Esophagus squamous epithelium (tissue), 4 donors: ENCODE measurements at regions not wholly inside any gene's neighbourhood (a gene's known extent, or its start where the extent isn't known, plus 50 kb on each side); places are given as distances from the start of the nearest gene placed in this dataset.

Experiments used
- CTCF ChIP-seq, 6 experiments: fragments of 450-650 bp in 4 of 6; fragments of 200-600 bp in 2 of 6; sonication (generic) in 2 of 6; IDR thresholded peaks; one replicate each; pipeline ENCODE4 v1.5.1; 2016 to 2019; ENCODE audit warnings: antibody characterized with exemption in 6 of 6, mild to moderate bottlenecking in 4 of 6, moderate library complexity in 4 of 6
- POLR2A ChIP-seq, 4 donors: fragments of 450-650 bp; IDR thresholded peaks; one replicate each; pipeline ENCODE4 v1.6.1; 2017; ENCODE audit warnings: antibody characterized with exemption in 4 of 4, mild to moderate bottlenecking in 4 of 4, moderate library complexity in 3 of 4

DNA sequence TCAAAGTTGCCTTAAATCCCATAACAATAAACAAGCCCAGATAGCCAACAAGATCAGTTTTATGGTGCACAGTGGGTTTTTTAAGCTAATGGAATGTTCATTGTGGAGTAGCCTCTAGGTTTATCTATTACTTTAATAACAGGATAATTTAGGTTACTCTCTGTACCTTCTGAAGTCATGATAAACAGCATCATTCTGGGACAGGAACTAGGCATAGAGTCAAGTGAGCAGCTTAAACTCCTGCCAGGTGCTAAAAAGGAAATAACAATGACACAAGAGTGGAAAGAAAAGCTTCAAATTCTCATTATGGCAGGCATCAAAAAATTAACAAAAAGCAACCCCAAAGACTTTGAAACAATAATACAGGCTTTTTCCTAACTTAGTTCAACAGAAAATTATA is 228.8 kb downstream of the HACE1 start:
- no peak for TF ChIP-seq POLR2A (IDR thresholded peaks at IDR 0.05)
- no peak for TF ChIP-seq CTCF (IDR thresholded peaks at IDR 0.05)
